ENCODE measurements at regions not wholly inside any gene's neighbourhood (a gene's known extent, or its start where the extent isn't known, plus 50 kb on each side); places are given as distances from the start of the nearest gene placed in this dataset.

DNA sequence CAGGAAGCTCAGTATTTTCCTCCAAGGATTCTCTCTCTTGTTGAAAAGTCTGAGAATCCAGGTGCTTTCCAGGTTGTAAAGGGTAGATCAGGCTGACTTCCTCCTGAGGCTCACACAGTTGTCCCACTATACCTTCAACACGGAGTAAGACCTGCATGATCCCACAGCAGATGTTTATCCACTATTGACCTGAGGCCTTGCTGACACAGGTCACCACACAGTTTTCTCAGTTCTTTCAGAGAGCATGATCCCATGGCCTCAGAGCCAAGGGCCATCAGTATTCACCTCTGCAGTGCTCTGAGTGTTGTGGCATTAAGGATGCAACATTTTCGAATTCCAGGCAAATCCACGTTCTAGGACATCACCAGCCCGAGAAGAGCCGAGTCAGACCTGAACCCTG, 60.5 kb upstream of the ABCD3 start:
- TF ChIP-seq CTCF (IDR thresholded peaks at IDR 0.05) (no peak), POLR2A (IDR thresholded peaks at IDR 0.05) (no peak), EP300 (IDR thresholded peaks at IDR 0.05) (no peak)

Measured in suprapubic skin (tissue), 3 donors.